ENCODE measurements at regions not wholly inside any gene's neighbourhood (a gene's known extent, or its start where the extent isn't known, plus 50 kb on each side); places are given as distances from the start of the nearest gene placed in this dataset.

- TF ChIP-seq POLR2A (IDR thresholded peaks at IDR 0.05; ENCODE audit: low read depth) (no peak), POLR2AphosphoS5 (IDR thresholded peaks at IDR 0.05) (no peak), EP300 (IDR thresholded peaks at IDR 0.05) (no peak), CTCF (IDR thresholded peaks at IDR 0.05) (no peak)
- no peak for DNase-seq (ENCODE audit: extremely low spot score)
- Histone ChIP-seq H3K4me1 (no peaks in the 10 kb centered on the region), H3K36me3 (no peaks in the 10 kb centered on the region), H3K4me3 (no peak overlapping the region), H3K9me3 (no peaks in the 10 kb centered on the region), H3K27me3 (no peaks in the 10 kb centered on the region), H3K27ac (replicated peaks in 1 of 4) (no peak overlapping the region)
- intact Hi-C loops (cut with DNase I) = no loop called here
- 87% methylated on average over 3 of the region's 3 CpGs for WGBS
Observed at GRCh38 chr12:16949371-16949770, 343.4 kb upstream of the LMO3 start.

- intact Hi-C loops (cut with DNase I) = no loop called here
Observed at GRCh38 chr12:16946704-16947103, 340.7 kb upstream of the LMO3 start.

DNA sequence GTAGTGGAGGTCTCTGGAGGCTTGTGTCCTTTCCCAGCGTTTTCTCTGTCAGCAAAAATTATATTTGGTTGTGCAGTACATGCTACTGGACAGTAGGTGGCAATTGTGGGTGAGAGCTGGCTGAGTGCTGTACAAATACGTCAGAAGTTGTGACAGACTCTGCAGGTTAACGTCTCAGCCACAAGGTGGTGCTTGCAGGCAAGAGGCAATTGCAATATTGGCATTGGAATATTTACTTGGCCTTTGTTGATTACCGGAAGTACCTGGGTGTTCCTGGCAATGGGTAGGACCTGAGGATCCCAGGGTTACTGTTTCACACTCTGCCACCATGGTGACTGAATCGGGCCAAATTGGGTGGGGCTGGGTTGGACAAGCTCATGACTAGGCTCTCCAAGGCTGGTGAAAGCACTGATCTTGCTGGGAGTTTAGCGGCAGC lies 333.9 kb upstream of the LMO3 start:
- Histone ChIP-seq H3K4me1 (no peaks in the 10 kb centered on the region), H3K27me3 (no peaks in the 10 kb centered on the region), H3K4me3 (no peak overlapping the region), H3K9me3 (peaks cover 0 to 9% (median 7%) of the 10 kb centered on the region in 4 donors), H3K27ac (replicated peaks in 1 of 4) (no peak overlapping the region), H3K36me3 (no peaks in the 10 kb centered on the region)
- whole genome bisulfite sequencing = 45% methylated on average over 6 of the region's 6 CpGs
- intact Hi-C loops (cut with DNase I) = no loop called here
- TF ChIP-seq POLR2A (IDR thresholded peaks at IDR 0.05; ENCODE audit: low read depth) (no peak), CTCF (IDR thresholded peaks at IDR 0.05) (peak in 1 of 3 experiments; percentile 4)
- DNase-seq (ENCODE audit: extremely low spot score) = no peak

More at GRCh38 chr12:16946704-16947103, 340.7 kb upstream of the LMO3 start:
- TF ChIP-seq EP300 (IDR thresholded peaks at IDR 0.05) (no peak), CTCF (IDR thresholded peaks at IDR 0.05) (no peak), POLR2AphosphoS5 (IDR thresholded peaks at IDR 0.05) (no peak)
- Histone ChIP-seq H3K27ac (replicated peaks in 1 of 4) (no peak overlapping the region), H3K4me3 (no peak overlapping the region), H3K27me3 (no peaks in the 10 kb centered on the region), H3K9me3 (no peaks in the 10 kb centered on the region), H3K36me3 (no peaks in the 10 kb centered on the region), H3K4me1 (no peaks in the 10 kb centered on the region)
- DNase-seq (ENCODE audit: extremely low spot score) = no peak

DNA sequence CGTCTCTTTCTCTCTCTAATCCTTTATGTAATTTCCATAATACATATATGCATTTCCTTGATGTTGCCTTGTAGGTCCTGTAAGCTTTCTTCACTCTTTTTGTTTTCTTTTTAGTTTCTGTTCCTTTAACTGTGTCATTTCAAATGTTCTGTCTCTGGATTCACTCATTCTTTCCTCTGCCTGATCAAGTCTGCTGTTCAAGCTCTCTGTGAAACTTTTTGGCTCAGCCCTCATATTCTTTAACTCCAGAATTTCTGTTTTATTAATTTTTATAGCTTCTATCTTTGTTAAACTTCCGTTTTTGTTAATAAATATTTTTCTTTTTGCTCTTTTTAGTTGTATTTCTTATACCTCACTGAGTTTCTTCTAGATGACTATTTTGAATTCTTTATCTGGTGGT lies 321.3 kb upstream of the LMO3 start:
- Histone ChIP-seq H3K9me3 (peaks cover 0 to 16% (median 10%) of the 10 kb centered on the region in 4 donors), H3K4me1 (no peaks in the 10 kb centered on the region), H3K36me3 (no peaks in the 10 kb centered on the region), H3K27me3 (no peaks in the 10 kb centered on the region), H3K4me3 (no peak overlapping the region), H3K27ac (replicated peaks in 1 of 4) (no peak overlapping the region)
- WGBS = 73% methylated on average over 2 of the region's 2 CpGs
- intact Hi-C loops (cut with DNase I) = no loop called here
- no peak for TF ChIP-seq POLR2A (IDR thresholded peaks at IDR 0.05; ENCODE audit: low read depth)
- no peak for TF ChIP-seq EP300 (IDR thresholded peaks at IDR 0.05)
- no peak for TF ChIP-seq CTCF (IDR thresholded peaks at IDR 0.05)
- TF ChIP-seq POLR2AphosphoS5 (IDR thresholded peaks at IDR 0.05) = no peak
- DNase-seq (ENCODE audit: extremely low spot score) = no peak

- intact Hi-C loops (cut with DNase I) = no loop called here
- WGBS = 76% methylated on average over 1 of the region's 1 CpG
- no peak overlapping the region for H3K27ac ChIP-seq (replicated peaks in 1 of 4)
- H3K4me3 ChIP-seq = no peak overlapping the region
- no peaks in the 10 kb centered on the region for H3K4me1 ChIP-seq
- H3K9me3 ChIP-seq = peaks cover 0 to 16% (median 4%) of the 10 kb centered on the region in 4 donors
- H3K27me3 ChIP-seq = no peaks in the 10 kb centered on the region
- no peak for DNase-seq (ENCODE audit: extremely low spot score)
- no peak for TF ChIP-seq EP300 (IDR thresholded peaks at IDR 0.05)
- H3K36me3 ChIP-seq = no peaks in the 10 kb centered on the region
Observed at GRCh38 chr12:16920451-16920850, 314.5 kb upstream of the LMO3 start.
